Testis (tissue), 2 donors: ENCODE measurements at regions not wholly inside any gene's neighbourhood (a gene's known extent, or its start where the extent isn't known, plus 50 kb on each side); places are given as distances from the start of the nearest gene placed in this dataset.
A peak's percentile ranks its signal among the peaks of the same experiment; 100 is the strongest.

Source experiments
- DNase-seq: peaks from one replicate; pipeline ENCODE4 v3.0.0-alpha.2; 2019
- H3K27ac ChIP-seq, 2 donors: fragments of 200-600 bp; sonication (generic); one replicate each; pipeline ENCODE4 v1.5.1; 2019
- H3K27me3 ChIP-seq: fragments of 200-600 bp; sonication (generic); one replicate; pipeline ENCODE4 v1.5.1; 2019
- H3K36me3 ChIP-seq: fragments of 200-600 bp; sonication (generic); one replicate; pipeline ENCODE4 v1.5.1; 2017; ENCODE audit warnings: low read depth; ENCODE audit errors: missing control alignments
- H3K4me1 ChIP-seq: fragments of 200-600 bp; sonication (generic); one replicate; pipeline ENCODE4 v1.5.1; 2019
- H3K4me3 ChIP-seq, 2 donors: fragments of 200-600 bp; sonication (generic); one replicate each; pipeline ENCODE4 v1.5.1; 2017 to 2019
- H3K9me3 ChIP-seq: fragments of 200-600 bp; sonication (generic); one replicate; pipeline ENCODE4 v1.5.1; 2017
- POLR2A ChIP-seq: fragments of 450-650 bp; IDR thresholded peaks from one replicate; pipeline ENCODE4 v1.6.1; 2017; ENCODE audit warnings: antibody characterized with exemption, mild to moderate bottlenecking, moderate library complexity
- WGBS, 2 donors: methylation state at CpG; one replicate each; pipeline ENCODE4 v1.1.5; 2018; 5-methylcytosine and 5-hydroxymethylcytosine counted together
- intact Hi-C: fragments of 100-400 bp; cut with DNase I; formaldehyde crosslinking; loops from one replicate; pipeline ENCODE4 v1.15.1; 2023; ENCODE audit warnings: low total_unique reads
- TF ChIP-seq, protein P1 (sequence below), 3 experiments: fragments of 450-650 bp in 2 of 3; fragments of 200-600 bp in 1 of 3; sonication (generic) in 1 of 3; IDR thresholded peaks; one replicate each; pipeline ENCODE4 v1.5.1; 2016 to 2019; ENCODE audit warnings: antibody characterized with exemption in 3 of 3, mild to moderate bottlenecking in 2 of 3, moderate library complexity in 1 of 3

- no peak for TF ChIP-seq POLR2A
- TF ChIP-seq, protein P1, sequence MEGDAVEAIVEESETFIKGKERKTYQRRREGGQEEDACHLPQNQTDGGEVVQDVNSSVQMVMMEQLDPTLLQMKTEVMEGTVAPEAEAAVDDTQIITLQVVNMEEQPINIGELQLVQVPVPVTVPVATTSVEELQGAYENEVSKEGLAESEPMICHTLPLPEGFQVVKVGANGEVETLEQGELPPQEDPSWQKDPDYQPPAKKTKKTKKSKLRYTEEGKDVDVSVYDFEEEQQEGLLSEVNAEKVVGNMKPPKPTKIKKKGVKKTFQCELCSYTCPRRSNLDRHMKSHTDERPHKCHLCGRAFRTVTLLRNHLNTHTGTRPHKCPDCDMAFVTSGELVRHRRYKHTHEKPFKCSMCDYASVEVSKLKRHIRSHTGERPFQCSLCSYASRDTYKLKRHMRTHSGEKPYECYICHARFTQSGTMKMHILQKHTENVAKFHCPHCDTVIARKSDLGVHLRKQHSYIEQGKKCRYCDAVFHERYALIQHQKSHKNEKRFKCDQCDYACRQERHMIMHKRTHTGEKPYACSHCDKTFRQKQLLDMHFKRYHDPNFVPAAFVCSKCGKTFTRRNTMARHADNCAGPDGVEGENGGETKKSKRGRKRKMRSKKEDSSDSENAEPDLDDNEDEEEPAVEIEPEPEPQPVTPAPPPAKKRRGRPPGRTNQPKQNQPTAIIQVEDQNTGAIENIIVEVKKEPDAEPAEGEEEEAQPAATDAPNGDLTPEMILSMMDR (IDR thresholded peaks at IDR 0.05) = no peak
- no peak for DNase-seq
- Histone ChIP-seq H3K27ac (no peak overlapping the region), H3K36me3 (no peaks in the 10 kb centered on the region), H3K9me3 (no peaks in the 10 kb centered on the region), H3K4me3 (no peak overlapping the region), H3K27me3 (no peaks in the 10 kb centered on the region), H3K4me1 (no peaks in the 10 kb centered on the region)
- 94 to 95% methylated on average over 10 of the region's 10 CpGs for WGBS, 2 donors
- intact Hi-C loops = no loop called here
These were observed 50.6 kb upstream of the ZC3HAV1 start for GRCh38 chr7:139159900-139160675.

DNA sequence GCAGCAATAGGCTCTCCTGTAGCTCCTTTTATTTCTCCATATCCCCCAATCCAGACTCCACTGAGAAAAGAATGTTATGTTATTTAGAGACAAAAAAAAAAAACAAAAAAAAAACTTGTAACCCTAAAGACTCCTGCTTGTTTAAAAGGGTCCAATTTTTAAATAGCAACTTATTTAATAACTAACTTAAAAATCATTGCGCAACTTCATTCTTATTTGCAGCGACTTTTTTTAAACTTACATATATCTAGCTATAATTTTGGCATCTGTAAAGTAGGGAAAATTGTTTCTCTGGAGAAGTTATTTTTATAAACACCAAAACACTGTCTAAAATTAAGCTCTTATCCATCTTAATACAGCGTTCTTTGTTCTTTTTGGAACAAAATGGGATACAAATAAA, 59.0 kb upstream of the ZC3HAV1 start:
- Histone ChIP-seq H3K27me3 (no peaks in the 10 kb centered on the region), H3K9me3 (no peaks in the 10 kb centered on the region), H3K27ac (peak overlapping the region; percentile 44 to 51), H3K4me1 (no peaks in the 10 kb centered on the region), H3K4me3 (no peak overlapping the region), H3K36me3 (no peaks in the 10 kb centered on the region)
- 63 to 64% methylated on average over 3 of the region's 3 CpGs for WGBS, 2 donors
- intact Hi-C loops = no loop called here
- no peak for DNase-seq
- TF ChIP-seq, protein P1 (IDR thresholded peaks at IDR 0.05) = no peak
- TF ChIP-seq POLR2A = no peak

DNA sequence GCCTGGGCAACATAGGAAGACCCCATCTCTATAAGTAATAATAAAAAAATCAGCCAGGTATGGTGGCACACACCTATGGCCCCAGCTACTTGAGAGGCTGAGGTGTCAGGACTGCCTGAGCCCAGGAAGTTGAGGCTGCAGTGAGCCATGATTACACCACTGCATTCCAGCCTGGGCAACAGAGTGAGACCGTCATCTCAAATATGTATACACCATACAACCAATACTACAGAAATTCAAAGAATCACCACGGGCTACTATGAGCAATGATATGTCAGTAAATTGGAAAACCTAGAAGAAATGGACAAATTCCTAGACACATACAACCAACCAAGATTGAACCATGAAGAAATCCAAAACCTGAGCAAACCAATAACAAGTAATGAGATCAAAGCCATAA, 60.3 kb upstream of the ZC3HAV1 start:
- Histone ChIP-seq H3K27ac (peak overlapping the region; percentile 41 to 44), H3K4me3 (no peak overlapping the region), H3K9me3 (no peaks in the 10 kb centered on the region), H3K4me1 (no peaks in the 10 kb centered on the region), H3K36me3 (no peaks in the 10 kb centered on the region), H3K27me3 (no peaks in the 10 kb centered on the region)
- WGBS, 2 donors = 96% methylated on average over 2 of the region's 2 CpGs
- DNase-seq = no peak
- intact Hi-C loops = no loop called here
- TF ChIP-seq, protein P1 (IDR thresholded peaks at IDR 0.05) = no peak
- TF ChIP-seq POLR2A = no peak

DNA sequence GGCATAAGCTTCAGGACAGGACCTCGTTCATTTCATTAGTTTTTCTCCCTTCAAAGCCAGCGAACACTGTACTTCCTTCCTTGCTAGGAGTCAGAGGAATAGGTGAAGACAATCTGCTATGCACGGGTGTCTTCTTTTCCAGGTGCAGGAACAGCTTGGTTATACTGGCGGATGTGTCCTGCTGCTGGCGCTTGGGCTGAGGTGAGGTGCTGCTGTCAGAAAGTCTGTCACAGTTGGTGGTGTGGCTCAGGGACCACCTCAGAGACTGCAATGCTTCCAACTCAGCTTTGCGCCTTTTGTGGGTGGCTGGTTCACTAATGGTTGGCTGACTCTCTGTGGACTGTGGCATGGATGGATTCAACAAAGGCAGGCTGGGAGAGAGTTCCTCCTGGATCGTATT, 58.3 kb upstream of the UBN2 start:
- Histone ChIP-seq H3K9me3 (no peaks in the 10 kb centered on the region), H3K4me1 (no peaks in the 10 kb centered on the region), H3K27me3 (no peaks in the 10 kb centered on the region), H3K4me3 (no peak overlapping the region), H3K36me3 (no peaks in the 10 kb centered on the region), H3K27ac (no peak overlapping the region)
- DNase-seq = no peak
- 95 to 96% methylated on average over 5 to 7 of the region's 7 CpGs for WGBS, 2 donors
- no peak for TF ChIP-seq POLR2A
- TF ChIP-seq, protein P1 (IDR thresholded peaks at IDR 0.05) = no peak
- intact Hi-C loops = no loop called here

DNA sequence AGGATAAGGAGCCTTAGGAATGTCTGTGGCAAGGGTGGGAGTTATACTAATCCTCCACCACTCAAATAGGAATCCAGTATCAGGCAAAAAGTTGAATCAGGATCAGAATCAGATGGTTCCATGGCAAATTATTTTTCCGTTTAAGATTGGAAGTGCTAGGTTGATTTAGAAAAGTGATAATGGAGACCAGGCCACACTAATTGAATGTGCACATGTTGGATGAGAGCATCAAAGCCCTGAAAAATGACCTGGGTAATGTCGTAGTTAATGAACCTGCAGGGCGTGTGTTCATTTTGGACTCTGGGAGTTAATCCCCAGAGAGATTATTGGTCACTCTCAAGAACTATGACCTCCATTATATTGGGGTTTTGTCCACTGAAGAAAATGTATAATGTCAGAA, 53.3 kb upstream of the UBN2 start:
- no peak for DNase-seq
- H3K36me3 ChIP-seq = no peaks in the 10 kb centered on the region

More for the DNA sequence above, 53.3 kb upstream of the UBN2 start:
- 86 to 90% methylated on average over 3 of the region's 3 CpGs for WGBS, 2 donors
- no peaks in the 10 kb centered on the region for H3K27me3 ChIP-seq
- no peak for TF ChIP-seq POLR2A
- TF ChIP-seq, protein P1 (IDR thresholded peaks at IDR 0.05) = no peak
- H3K9me3 ChIP-seq = no peaks in the 10 kb centered on the region
- no peaks in the 10 kb centered on the region for H3K4me1 ChIP-seq
- no peak overlapping the region for H3K4me3 ChIP-seq
- no peak overlapping the region for H3K27ac ChIP-seq
- intact Hi-C loops = no loop called here
